ENCODE measurements at regions not wholly inside any gene's neighbourhood (a gene's known extent, or its start where the extent isn't known, plus 50 kb on each side); places are given as distances from the start of the nearest gene placed in this dataset.
A peak's percentile ranks its signal among the peaks of the same experiment; 100 is the strongest.
"Not testable (repeated sequence)": the region's sequence is repeated elsewhere in the genome, so short reads cannot be mapped to it uniquely, and the experiment has no call there.

DNA sequence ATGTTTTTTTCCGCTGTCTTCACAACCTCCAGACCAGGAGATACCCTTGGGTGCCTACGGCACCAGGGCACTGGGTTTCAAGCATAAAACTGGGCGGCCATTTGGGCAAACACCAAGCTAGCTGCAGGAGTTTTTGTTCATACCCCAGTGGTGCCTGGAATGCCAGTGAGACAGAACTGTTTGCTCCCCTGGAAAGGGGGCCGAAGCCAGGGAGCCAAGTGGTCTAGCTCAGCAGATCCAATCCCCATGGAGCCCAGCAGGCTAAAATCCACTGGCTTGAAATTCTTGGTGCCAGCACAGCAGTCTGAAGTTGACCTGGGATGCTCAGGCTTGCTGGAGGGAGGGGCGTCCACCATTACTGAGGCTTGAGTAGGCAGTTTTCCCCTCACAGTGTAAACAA, 265.3 kb upstream of the ZEB2 start:
- DNase-seq: no peak

GRCh38 chr2:144780983-144781382, 261.1 kb upstream of the ZEB2 start:
- no peak for DNase-seq

DNA sequence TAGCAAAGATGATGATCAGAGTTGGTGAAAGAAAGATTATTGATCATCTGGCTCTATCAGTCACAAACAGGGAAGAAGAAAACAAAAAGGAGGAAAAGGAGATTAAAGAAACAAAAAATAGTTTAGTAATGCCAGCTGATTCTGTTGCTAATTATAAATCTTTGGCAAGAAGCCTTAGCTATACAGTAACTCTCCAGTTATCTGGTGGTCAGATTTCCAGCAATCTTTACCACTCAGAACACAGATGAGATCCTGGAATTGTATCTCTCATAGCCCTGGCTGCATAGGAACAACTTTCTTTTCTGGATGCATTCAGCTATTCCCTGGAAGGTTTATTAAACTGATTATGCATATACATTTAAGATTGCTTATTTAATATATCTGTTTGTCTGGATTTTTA, 256.8 kb upstream of the ZEB2 start:
- DNase-seq: no peak

DNA sequence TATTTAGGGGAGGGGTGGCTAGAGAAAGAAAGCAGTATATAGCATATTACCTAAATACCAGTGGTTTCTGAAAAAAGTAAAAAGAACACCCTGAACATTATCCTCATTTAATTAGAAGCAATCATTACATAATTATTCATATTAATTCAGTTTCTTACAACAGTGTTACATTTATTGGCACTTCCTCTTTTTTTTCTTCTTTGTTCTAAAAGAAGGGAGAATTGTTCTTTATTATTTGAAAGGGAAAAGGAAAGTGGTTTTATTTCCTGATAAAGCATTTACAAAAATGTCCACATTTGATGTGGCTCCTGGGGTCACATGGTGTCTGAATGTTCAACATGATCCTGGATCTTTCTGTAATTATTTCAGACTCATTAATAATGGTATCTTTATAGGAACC, 254.9 kb upstream of the ZEB2 start:
- peak; percentile 30 to 72 for DNase-seq

DNA sequence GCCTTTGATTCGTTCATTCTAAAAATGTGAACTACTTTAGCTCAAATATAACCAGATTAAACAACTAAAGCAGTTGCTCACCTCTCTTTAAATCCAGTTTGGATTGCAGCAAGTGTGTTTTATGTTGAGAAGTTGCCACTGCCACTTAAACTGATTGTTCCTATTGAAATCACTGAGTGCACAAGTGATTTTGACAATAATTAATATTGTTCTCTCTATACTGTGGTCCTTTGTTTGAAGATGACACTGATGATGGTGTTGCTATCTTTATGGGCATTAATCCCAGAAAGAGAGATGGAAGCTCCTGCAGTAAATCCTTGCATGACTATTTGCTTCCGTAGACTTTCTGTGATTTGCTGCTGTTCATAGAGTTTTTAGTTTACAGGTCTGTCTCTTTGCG, 251.4 kb upstream of the ZEB2 start:
- no peak for DNase-seq

DNA sequence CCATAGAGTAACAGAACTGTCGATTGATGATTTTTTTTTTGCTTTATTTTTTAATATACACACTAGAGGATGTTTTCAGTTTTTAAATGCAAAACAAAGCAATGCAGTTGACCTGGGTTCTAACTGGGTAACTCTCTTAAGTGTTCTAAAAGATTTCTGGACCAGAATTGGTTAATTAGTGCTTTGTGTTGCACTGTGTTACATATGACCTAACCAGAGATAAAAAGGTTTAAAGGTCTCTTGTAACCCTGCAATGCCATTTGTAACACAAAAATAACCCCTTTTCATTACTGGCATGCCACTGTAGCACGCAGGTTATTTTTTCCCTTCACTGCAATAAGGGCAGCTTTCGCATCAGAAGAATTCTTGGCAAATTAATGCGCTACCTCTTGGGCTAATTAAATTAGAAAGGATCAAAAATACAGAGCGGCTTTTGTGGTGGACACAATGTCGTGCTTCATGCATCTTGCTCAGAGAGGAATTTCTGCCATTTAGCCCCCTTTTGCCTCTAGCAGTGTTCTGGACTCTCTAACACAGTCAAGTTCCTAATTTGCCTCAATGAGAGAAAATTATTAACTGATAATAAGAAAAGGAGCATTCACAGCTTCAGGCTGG, 250.8 kb upstream of the ZEB2 start:
- DNase-seq: no peak

DNA sequence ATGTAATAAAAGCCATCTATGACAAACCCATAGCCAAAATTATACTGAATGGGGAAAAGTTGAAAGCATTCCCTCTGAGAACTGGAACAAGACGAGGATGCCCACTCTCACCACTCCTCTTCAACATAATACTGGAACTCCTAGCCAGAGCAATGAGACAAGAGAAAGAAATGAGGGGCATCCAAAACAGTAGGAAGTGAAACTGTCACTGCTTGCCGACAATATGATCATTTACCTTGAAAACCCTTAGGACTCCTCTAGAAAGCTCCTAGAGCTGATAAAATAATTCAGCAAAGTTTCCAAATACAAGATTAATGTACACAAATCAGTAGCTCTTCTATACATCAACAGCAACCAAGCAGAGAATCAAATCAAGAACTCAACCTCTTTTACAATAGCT, 241.0 kb upstream of the ZEB2 start:
- not testable (repeated sequence) for DNase-seq

GRCh38 chr2:144759746-144760145, 239.8 kb upstream of the ZEB2 start:
- no peak for DNase-seq

- not testable (repeated sequence) for DNase-seq
Observed at GRCh38 chr2:144758196-144758595, 238.3 kb upstream of the ZEB2 start.

DNA sequence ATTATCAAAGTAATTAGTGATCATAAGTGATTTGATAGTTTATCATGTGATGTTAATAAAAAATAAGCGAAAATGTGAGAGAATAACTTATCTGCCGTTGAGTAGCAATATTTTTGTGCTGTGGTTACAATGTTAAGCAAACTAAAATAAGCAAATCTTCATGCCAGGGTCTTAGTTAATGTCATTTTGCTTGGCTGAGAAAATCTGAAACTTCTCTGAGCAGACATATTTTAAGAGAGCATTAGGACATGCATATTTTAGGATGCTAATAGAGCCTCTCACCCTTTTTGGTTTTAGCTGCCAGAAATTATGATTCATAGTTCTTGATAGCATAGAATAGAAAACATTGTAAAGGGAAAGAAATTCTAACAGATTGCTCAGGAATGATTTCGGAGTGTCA, 233.5 kb upstream of the ZEB2 start:
- DNase-seq: no peak

- no peak for DNase-seq
Observed at GRCh38 chr2:144751142-144751905, 231.4 kb upstream of the ZEB2 start.

DNA sequence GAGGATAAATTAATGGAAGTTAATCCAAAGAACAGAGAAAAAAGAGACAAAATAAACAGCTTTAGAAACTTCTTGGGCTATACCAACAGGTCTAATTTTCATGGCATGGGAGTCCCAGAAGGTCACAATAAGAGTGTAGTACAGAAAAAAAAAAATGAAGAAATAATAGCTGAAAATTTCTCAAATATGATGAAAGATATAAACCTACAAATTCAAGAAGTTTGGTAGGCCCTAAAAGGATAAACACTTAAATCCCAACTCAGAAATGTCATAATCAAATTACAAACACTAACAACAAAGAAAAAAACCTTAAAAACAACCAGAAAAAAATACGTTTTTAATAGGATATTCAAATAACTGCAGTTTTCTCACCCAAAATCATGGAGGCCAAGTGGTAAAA, 229.3 kb upstream of the ZEB2 start:
- DNase-seq: no peak

- DNase-seq: no peak
Observed at GRCh38 chr2:144748443-144748842, 228.5 kb upstream of the ZEB2 start.

DNA sequence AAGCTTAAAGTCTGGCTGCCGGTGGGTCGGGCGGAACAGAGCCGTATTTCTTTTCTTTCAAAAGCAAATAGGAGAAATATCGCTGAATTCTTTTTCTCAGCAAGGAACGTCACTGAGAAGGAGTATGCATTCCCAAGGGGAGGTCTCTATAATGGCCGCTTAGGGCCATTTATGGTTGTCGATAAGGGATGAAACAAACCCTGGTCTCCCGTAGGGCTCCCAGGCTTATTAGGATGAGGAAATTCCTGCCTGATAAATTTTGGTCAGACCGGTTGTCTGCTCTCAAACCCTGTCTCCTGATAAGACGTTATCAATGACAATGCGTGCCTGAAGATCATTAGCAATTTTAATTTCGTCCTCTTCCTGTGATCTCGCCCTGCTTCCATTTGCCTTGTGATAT, 227.7 kb upstream of the ZEB2 start:
- no peak for DNase-seq

DNA sequence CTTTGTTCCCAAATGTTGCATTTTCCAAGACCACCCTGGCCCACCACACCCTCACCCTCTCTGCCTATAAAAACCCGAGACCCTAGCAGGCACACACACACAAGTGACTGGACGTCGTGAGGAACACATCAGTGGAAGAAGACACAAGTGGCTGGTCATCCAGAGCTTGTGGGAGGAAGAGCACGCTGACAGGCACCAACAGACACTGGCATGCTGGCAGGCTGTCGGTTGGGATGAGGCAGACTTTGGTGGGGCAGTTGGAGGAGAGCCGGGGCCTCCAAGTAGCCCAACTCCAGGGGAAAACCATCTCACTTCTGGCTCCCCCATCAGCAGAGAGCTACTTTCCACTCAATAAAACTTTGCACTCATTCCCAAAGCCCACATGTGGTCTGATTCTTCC, 225.5 kb upstream of the ZEB2 start:
- DNase-seq: no peak

DNA sequence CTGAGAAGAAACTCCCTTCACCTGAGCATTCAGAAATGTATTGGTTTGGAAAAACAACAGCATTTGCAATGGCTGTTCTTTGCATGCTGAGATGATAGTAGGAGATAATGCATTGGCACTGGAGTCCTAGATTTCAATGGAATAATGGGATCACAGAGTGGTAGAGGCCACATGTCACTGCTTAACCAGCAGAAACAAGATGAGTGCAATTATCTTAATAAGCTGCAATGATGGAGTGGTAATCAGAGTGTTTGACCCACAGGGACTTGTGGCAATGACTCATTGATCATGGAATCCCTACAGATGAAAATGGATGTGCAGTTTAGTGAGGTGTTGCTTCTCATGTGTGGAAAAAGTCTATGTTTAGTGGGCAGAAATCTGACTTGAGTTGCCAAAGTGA, 218.8 kb upstream of the ZEB2 start:
- no peak for DNase-seq

- DNase-seq: no peak
Observed at GRCh38 chr2:144730711-144731110, 210.8 kb upstream of the ZEB2 start.

DNA sequence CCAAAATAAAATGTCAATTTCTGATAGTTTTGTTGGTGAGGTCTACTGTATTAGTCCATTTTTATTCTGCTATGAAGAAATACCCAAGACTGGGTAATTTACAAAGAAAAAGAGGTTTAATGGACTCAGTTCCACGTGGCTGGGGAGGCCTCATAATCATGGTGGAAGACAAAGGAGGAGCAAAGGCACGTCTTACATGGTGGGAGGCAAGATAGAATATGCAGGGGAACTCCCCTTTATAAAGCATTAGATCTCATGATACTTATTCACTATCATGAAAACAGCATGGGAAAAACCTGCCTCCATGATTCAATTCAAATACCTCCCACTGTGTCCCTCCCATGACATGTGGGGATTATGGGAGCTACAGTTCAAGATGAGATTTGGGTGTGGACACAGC, 204.5 kb upstream of the ZEB2 start:
- not testable (repeated sequence) for DNase-seq

DNA sequence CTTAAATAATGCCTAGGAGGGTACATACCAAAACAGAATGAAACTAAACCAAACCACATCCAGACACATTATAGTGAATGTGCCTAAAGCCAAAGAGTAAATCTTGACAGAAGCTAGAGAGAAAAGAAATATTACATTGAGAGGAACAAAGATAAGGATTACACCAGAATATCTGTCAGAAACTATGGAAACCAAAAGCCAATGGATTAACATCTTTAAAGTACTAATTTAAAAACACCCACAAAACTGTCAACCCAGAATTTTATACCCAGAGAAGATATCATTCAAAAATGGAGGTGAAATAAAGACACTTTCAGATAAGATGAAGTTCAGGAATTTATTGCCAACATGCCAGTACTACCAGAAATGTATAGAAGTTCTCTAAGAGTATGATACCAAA, 198.5 kb upstream of the ZEB2 start:
- DNase-seq: no peak

DNA sequence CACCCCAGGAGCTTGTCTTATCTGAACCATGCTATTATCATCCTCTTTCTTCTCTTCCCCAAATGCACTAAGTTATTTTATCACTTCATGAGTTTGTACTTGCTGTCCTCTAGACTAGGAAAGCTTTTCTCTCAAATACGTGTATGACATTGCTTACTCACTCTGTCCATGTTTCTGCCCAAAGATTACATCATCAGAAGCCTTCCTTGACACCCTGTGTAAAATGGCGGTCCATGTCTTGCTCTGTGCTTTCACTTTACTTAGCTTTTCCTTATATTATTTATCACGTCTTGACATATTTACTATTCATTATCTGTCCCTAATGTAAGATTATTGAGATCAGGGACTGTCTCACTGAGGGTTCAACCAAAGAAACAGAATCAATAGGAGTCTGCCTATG, 196.1 kb upstream of the ZEB2 start:
- no peak for DNase-seq

- no peak for DNase-seq
Observed at GRCh38 chr2:144713410-144713809, 193.5 kb upstream of the ZEB2 start.

GRCh38 chr2:144712550-144712940, 192.6 kb upstream of the ZEB2 start:
- DNase-seq: no peak

- DNase-seq: no peak
Observed at GRCh38 chr2:144711630-144712549, 192.0 kb upstream of the ZEB2 start.

- DNase-seq: no peak
Observed at GRCh38 chr2:144711084-144711483, 191.2 kb upstream of the ZEB2 start.
